SK-N-SH (cell line): ENCODE measurements at regions not wholly inside any gene's neighbourhood (a gene's known extent, or its start where the extent isn't known, plus 50 kb on each side); places are given as distances from the start of the nearest gene placed in this dataset.

Experiments used
- CTCF ChIA-PET: fragments of 300-600, 350-600 bp; formaldehyde crosslinking; extraction: SDS; loops from one replicate; lab custom pipeline; 2021; lab: Yijun Ruan, JAX
- POLR2A ChIA-PET: fragments of 350-600 bp; sonication (Branson Sonifier 250); formaldehyde crosslinking; extraction: SDS; loops from one replicate; lab custom pipeline; 2020; ENCODE audit warnings: antibody characterized with exemption, inconsistent platforms; lab: Yijun Ruan, JAX
- DNase-seq: peaks from one replicate; pipeline ENCODE4 v3.0.0; 2012
- H2AFZ ChIP-seq: fragments of 200-600 bp; sonication (generic); 2 replicates; pipeline ENCODE4 v1.8.1; 2016; ENCODE audit warnings: antibody characterized with exemption, mild to moderate bottlenecking, low read depth
- H3F3A ChIP-seq: fragments of 200-600 bp; sonication (generic); replicated peaks from 2 replicates; pipeline ENCODE3; 2016; ENCODE audit warnings: antibody characterized with exemption, mild to moderate bottlenecking; ENCODE audit not compliant: insufficient read depth
- H3K27ac ChIP-seq, 2 experiments: fragments of 200-500 bp in 1 of 2; fragments of 200-600 bp in 1 of 2; sonication (Bioruptor generic) in 1 of 2; sonication (generic), shearing (Covaris generic) in 1 of 2; 2 replicates each; pipeline versions ENCODE4 v1.5.1 to v1.6.1; 2014 to 2016; ENCODE audit warnings: low read depth in 2 of 2, inconsistent platforms in 1 of 2, low read length in 1 of 2, mild to moderate bottlenecking in 1 of 2, mixed read lengths in 1 of 2
- H3K27me3 ChIP-seq: fragments of 200-600 bp; sonication (generic), shearing (Covaris generic); 2 replicates; pipeline ENCODE4 v1.6.1; 2016; ENCODE audit warnings: mixed run types; ENCODE audit not compliant: insufficient read depth
- H3K36me3 ChIP-seq, 2 experiments: fragments of 200-500 bp in 1 of 2; fragments of 200-600 bp in 1 of 2; sonication (Bioruptor generic) in 1 of 2; sonication (generic) in 1 of 2; replicated peaks in 1 of 2; 2 replicates each; pipeline versions ENCODE3 to v1.5.1; 2014 to 2016; ENCODE audit warnings: low read length in 1 of 2, mild to moderate bottlenecking in 1 of 2; ENCODE audit not compliant: insufficient read depth in 2 of 2, control insufficient read depth in 1 of 2
- H3K4me1 ChIP-seq, 2 experiments: fragments of 200-500 bp in 1 of 2; fragments of 200-600 bp in 1 of 2; sonication (Bioruptor generic) in 1 of 2; sonication (generic), shearing (Covaris generic) in 1 of 2; 2 replicates each; pipeline versions ENCODE4 v1.5.1 to v1.6.1; 2014 to 2016; ENCODE audit warnings: low read depth in 1 of 2, low read length in 1 of 2, mixed run types in 1 of 2; ENCODE audit not compliant: insufficient read depth in 2 of 2, control insufficient read depth in 1 of 2
- H3K4me2 ChIP-seq: fragments of 200-600 bp; sonication (generic), shearing (Covaris generic); 2 replicates; pipeline ENCODE4 v1.6.1; 2017; ENCODE audit warnings: mixed run types
- H3K4me3 ChIP-seq, 2 experiments: fragments of 200-500 bp in 1 of 2; fragments of 200-600 bp in 1 of 2; sonication (Bioruptor generic) in 1 of 2; sonication (generic), shearing (Covaris generic) in 1 of 2; 2 replicates each; pipeline versions ENCODE4 v1.5.1 to v1.8.1; 2014 to 2016; ENCODE audit warnings: low read depth in 2 of 2, inconsistent platforms in 1 of 2, low read length in 1 of 2, mild to moderate bottlenecking in 1 of 2, mixed read lengths in 1 of 2, moderate library complexity in 1 of 2
- H3K79me2 ChIP-seq: fragments of 200-600 bp; sonication (generic); 2 replicates; pipeline ENCODE4 v1.8.1; 2017; ENCODE audit warnings: mild to moderate bottlenecking; ENCODE audit not compliant: insufficient read depth
- H3K9ac ChIP-seq: fragments of 200-600 bp; sonication (generic); 2 replicates; pipeline ENCODE4 v1.6.1; 2017; ENCODE audit warnings: mixed run types
- H3K9me2 ChIP-seq: fragments of 200-600 bp; sonication (generic); 2 replicates; pipeline ENCODE4 v1.6.1; 2017; ENCODE audit warnings: mixed run types
- H3K9me3 ChIP-seq: fragments of 200-600 bp; sonication (generic); 2 replicates; pipeline ENCODE4 v1.6.1; 2017; ENCODE audit warnings: mixed run types, mild to moderate bottlenecking, moderate library complexity
- H4K20me1 ChIP-seq: fragments of 200-600 bp; sonication (generic); 2 replicates; pipeline ENCODE4 v1.6.1; 2017; ENCODE audit warnings: mild to moderate bottlenecking, mixed run types; ENCODE audit not compliant: insufficient read depth
- CHD2 ChIP-seq: fragments of 150-350 bp; IDR thresholded peaks from 2 replicates; pipeline ENCODE4 v1.6.1; 2018; ENCODE audit warnings: low read length; ENCODE audit not compliant: partially characterized antibody
- EP300 ChIP-seq, 2 experiments: IDR thresholded peaks; 2 replicates each; pipeline versions ENCODE4 v1.4.0 to v1.6.1; 2012; ENCODE audit warnings: borderline replicate concordance in 1 of 2, low read depth in 1 of 2, low read length in 1 of 2
- EZH2phosphoT487 ChIP-seq: fragments of 200-600 bp; sonication (generic); IDR thresholded peaks from 2 replicates; pipeline ENCODE4 v1.6.1; 2017; ENCODE audit warnings: low read depth, mixed run types, mild to moderate bottlenecking, antibody characterized with exemption, moderate library complexity, borderline replicate concordance
- FOSL2 ChIP-seq: IDR thresholded peaks from 2 replicates; pipeline ENCODE4 v1.4.0; 2012; ENCODE audit warnings: low read depth, mild to moderate bottlenecking, moderate library complexity, borderline replicate concordance
- FOXJ3 ChIP-seq: sonication (generic); formaldehyde crosslinking; IDR thresholded peaks from 2 replicates; pipeline ENCODE4 v1.5.1; 2020; ENCODE audit warnings: mild to moderate bottlenecking, missing genetic modification reagents
- GABPA ChIP-seq: IDR thresholded peaks from 2 replicates; pipeline ENCODE4 v1.4.0; 2012; ENCODE audit warnings: low read depth, mild to moderate bottlenecking
- IRF3 ChIP-seq: fragments of 150-350 bp; IDR thresholded peaks from 2 replicates; pipeline ENCODE4 v1.6.1; 2016; ENCODE audit warnings: mild to moderate bottlenecking, low read depth, low read length
- MEF2A ChIP-seq: IDR thresholded peaks from 2 replicates; pipeline ENCODE4 v1.4.0; 2012; ENCODE audit warnings: low read depth, borderline replicate concordance
- MXI1 ChIP-seq: IDR thresholded peaks from 2 replicates; pipeline ENCODE4 v1.6.1; 2012; ENCODE audit warnings: mild to moderate bottlenecking, low read depth, low read length, improper control_type of control experiment
- NFIC ChIP-seq: IDR thresholded peaks from 2 replicates; pipeline ENCODE4 v1.4.0; 2012; ENCODE audit warnings: borderline replicate concordance
- NRF1 ChIP-seq: IDR thresholded peaks from 2 replicates; pipeline ENCODE4 v1.6.1; 2012; ENCODE audit warnings: low read depth, mild to moderate bottlenecking, low read length
- PBX3 ChIP-seq: IDR thresholded peaks from 2 replicates; pipeline ENCODE4; 2012
- POLR2AphosphoS5 ChIP-seq: IDR thresholded peaks from 2 replicates; pipeline ENCODE4 v1.6.1; 2012; ENCODE audit warnings: low read depth, low read length
- RFX5 ChIP-seq: IDR thresholded peaks from 2 replicates; pipeline ENCODE4 v1.6.1; 2012; ENCODE audit warnings: mild to moderate bottlenecking, improper control_type of control experiment, low read length
- RXRA ChIP-seq: IDR thresholded peaks from 2 replicates; pipeline ENCODE4 v1.4.0; 2012; ENCODE audit warnings: low read depth, mild to moderate bottlenecking, borderline replicate concordance
- SIN3A ChIP-seq: IDR thresholded peaks from 2 replicates; pipeline ENCODE4 v1.6.1; 2012; ENCODE audit warnings: low read depth, mild to moderate bottlenecking, low read length, moderate library complexity, borderline replicate concordance
- TCF12 ChIP-seq: IDR thresholded peaks from 2 replicates; pipeline ENCODE4 v1.4.0; 2012
- TEAD4 ChIP-seq: IDR thresholded peaks from 2 replicates; pipeline ENCODE4 v1.4.0; 2012; ENCODE audit warnings: mild to moderate bottlenecking, borderline replicate concordance; ENCODE audit not compliant: insufficient read depth
- WGBS: methylation state at CpG from one replicate; pipeline ENCODE4 v1.1.6; 2017; ENCODE audit warnings: low lambda C conversion rate; 5-methylcytosine and 5-hydroxymethylcytosine counted together
- TF ChIP-seq, protein P1 (sequence below): fragments of 200-600 bp; sonication (generic); IDR thresholded peaks from 2 replicates; pipeline ENCODE4 v1.6.1; 2017; ENCODE audit warnings: antibody characterized with exemption, mild to moderate bottlenecking, moderate library complexity
- TF ChIP-seq, protein P2 (sequence below): IDR thresholded peaks from 2 replicates; pipeline ENCODE4 v1.4.0; 2012; ENCODE audit warnings: low read depth
- TF ChIP-seq, protein P3 (sequence below): IDR thresholded peaks from 2 replicates; pipeline ENCODE4 v1.4.0; 2012; ENCODE audit warnings: low read depth, borderline replicate concordance
- TF ChIP-seq, protein P4 (sequence below): fragments of 150-350 bp; IDR thresholded peaks from 2 replicates; pipeline ENCODE4 v1.6.1; 2017; ENCODE audit warnings: antibody characterized with exemption, low read length, low read depth, borderline replicate concordance

GRCh38 chr14:29355846-29356245 is 571.8 kb downstream of the PRKD1 start:
- H3K79me2 ChIP-seq, result no peaks in the 10 kb centered on the region
- H3K27me3 ChIP-seq, result peaks cover 12% of the 10 kb centered on the region; the same call in 1 of the 2 replicates
- H3K4me3 ChIP-seq, result no peak overlapping the region
- WGBS, result 14% methylated on average over 1 of the region's 1 CpG
- POLR2A ChIA-PET, result no interaction called here
- H3K9me2 ChIP-seq, result no peaks in the 10 kb centered on the region
- no peaks in the 10 kb centered on the region for H3K4me1 ChIP-seq
- H3F3A ChIP-seq, result no peaks in the 10 kb centered on the region
- no peaks in the 10 kb centered on the region for H3K36me3 ChIP-seq
- DNase-seq, result no peak
- no peak overlapping the region for H2AFZ ChIP-seq
- H4K20me1 ChIP-seq, result no peaks in the 10 kb centered on the region
- TF ChIP-seq IRF3 (no peak), RFX5 (no peak)
- TF ChIP-seq, protein P1, sequence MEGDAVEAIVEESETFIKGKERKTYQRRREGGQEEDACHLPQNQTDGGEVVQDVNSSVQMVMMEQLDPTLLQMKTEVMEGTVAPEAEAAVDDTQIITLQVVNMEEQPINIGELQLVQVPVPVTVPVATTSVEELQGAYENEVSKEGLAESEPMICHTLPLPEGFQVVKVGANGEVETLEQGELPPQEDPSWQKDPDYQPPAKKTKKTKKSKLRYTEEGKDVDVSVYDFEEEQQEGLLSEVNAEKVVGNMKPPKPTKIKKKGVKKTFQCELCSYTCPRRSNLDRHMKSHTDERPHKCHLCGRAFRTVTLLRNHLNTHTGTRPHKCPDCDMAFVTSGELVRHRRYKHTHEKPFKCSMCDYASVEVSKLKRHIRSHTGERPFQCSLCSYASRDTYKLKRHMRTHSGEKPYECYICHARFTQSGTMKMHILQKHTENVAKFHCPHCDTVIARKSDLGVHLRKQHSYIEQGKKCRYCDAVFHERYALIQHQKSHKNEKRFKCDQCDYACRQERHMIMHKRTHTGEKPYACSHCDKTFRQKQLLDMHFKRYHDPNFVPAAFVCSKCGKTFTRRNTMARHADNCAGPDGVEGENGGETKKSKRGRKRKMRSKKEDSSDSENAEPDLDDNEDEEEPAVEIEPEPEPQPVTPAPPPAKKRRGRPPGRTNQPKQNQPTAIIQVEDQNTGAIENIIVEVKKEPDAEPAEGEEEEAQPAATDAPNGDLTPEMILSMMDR, result no peak
- H3K9ac ChIP-seq, result no peak overlapping the region
- no peak overlapping the region for H3K4me2 ChIP-seq
- CTCF ChIA-PET, result interaction anchor here (2.1 kb wide), 1 partner anchor 9 kb away, joined by 5 read pairs; no protein-coding TSS in a partner anchor
- H3K27ac ChIP-seq, result no peak overlapping the region
- H3K9me3 ChIP-seq, result no peaks in the 10 kb centered on the region

DNA sequence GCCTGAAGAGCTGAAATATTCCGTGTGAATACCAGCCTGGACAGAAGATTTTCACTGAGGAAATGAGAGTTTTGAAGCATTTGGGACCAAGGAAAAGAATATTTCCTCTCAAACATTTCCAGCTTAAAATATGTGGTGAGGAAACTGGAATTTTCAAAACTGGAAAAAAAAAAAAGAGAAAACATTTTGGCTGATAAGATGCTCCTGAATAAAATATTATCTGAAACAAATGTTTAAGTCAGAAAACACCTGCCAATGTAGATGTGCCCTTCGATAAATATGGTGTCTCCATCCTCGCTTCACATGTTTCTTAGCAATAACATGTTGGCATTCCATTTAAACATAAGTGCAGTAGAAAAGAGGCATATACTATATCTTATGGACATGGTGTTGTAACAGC is 567.0 kb downstream of the PRKD1 start:
- Histone ChIP-seq H3K36me3 (no peaks in the 10 kb centered on the region), H3K79me2 (no peaks in the 10 kb centered on the region), H3K27ac (no peak overlapping the region), H2AFZ (no peak overlapping the region), H3F3A (no peaks in the 10 kb centered on the region), H3K9ac (no peak overlapping the region), H4K20me1 (no peaks in the 10 kb centered on the region), H3K4me2 (no peak overlapping the region), H3K27me3 (0 out of 2 replicates have a peak, but pooled peaks cover 7% of the 10 kb centered on the region), H3K9me3 (no peaks in the 10 kb centered on the region), H3K4me3 (no peak overlapping the region), H3K9me2 (no peaks in the 10 kb centered on the region), H3K4me1 (no peaks in the 10 kb centered on the region)
- ChIA-PET POLR2A (no interaction called here), CTCF (no interaction called here)
- DNase-seq, result no peak
- WGBS, result 1% methylated on average over 3 of the region's 3 CpGs
- TF ChIP-seq CHD2, result no peak
- no peak for TF ChIP-seq GABPA
- no peak for TF ChIP-seq NRF1
- TF ChIP-seq TEAD4, result no peak
- TF ChIP-seq, protein P2, sequence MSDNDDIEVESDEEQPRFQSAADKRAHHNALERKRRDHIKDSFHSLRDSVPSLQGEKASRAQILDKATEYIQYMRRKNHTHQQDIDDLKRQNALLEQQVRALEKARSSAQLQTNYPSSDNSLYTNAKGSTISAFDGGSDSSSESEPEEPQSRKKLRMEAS, result no peak
- TF ChIP-seq, protein P3, sequence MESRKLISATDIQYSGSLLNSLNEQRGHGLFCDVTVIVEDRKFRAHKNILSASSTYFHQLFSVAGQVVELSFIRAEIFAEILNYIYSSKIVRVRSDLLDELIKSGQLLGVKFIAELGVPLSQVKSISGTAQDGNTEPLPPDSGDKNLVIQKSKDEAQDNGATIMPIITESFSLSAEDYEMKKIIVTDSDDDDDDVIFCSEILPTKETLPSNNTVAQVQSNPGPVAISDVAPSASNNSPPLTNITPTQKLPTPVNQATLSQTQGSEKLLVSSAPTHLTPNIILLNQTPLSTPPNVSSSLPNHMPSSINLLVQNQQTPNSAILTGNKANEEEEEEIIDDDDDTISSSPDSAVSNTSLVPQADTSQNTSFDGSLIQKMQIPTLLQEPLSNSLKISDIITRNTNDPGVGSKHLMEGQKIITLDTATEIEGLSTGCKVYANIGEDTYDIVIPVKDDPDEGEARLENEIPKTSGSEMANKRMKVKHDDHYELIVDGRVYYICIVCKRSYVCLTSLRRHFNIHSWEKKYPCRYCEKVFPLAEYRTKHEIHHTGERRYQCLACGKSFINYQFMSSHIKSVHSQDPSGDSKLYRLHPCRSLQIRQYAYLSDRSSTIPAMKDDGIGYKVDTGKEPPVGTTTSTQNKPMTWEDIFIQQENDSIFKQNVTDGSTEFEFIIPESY, result no peak
- TF ChIP-seq EZH2phosphoT487, result no peak
- no peak for TF ChIP-seq PBX3
- TF ChIP-seq TCF12, result no peak
- TF ChIP-seq POLR2AphosphoS5, result no peak
- TF ChIP-seq SIN3A, result no peak
- no peak for TF ChIP-seq MEF2A
- no peak for TF ChIP-seq FOXJ3 (CRISPR knock-in tag)
- no peak for TF ChIP-seq EP300 (IDR thresholded peaks at IDR 0.05; ENCODE audit: borderline replicate concordance in 1 of 2, low read depth in 1 of 2, low read length in 1 of 2)
- TF ChIP-seq FOSL2, result no peak
- no peak for TF ChIP-seq MXI1
- TF ChIP-seq NFIC, result no peak
- no peak for TF ChIP-seq RXRA
- TF ChIP-seq, protein P4, sequence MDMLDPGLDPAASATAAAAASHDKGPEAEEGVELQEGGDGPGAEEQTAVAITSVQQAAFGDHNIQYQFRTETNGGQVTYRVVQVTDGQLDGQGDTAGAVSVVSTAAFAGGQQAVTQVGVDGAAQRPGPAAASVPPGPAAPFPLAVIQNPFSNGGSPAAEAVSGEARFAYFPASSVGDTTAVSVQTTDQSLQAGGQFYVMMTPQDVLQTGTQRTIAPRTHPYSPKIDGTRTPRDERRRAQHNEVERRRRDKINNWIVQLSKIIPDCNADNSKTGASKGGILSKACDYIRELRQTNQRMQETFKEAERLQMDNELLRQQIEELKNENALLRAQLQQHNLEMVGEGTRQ, result no peak
